Endothelial cell of umbilical vein (primary cell): ENCODE measurements at regions not wholly inside any gene's neighbourhood (a gene's known extent, or its start where the extent isn't known, plus 50 kb on each side); places are given as distances from the start of the nearest gene placed in this dataset.

ENCODE experiments used
- BruUV-seq: library from RNA; stranded (reverse); fragments of 400-500 nt; replicated peaks from 2 replicates; lab custom pipeline; 2021; lab: Mats Ljungman, UMichigan
- CTCF ChIA-PET: fragments of 300-600, 350-600 bp; sonication (Branson Sonifier 250); formaldehyde crosslinking; loops from one replicate; lab custom pipeline; 2021; ENCODE audit warnings: antibody characterized with exemption, inconsistent platforms; lab: Charles Lee
- POLR2A ChIA-PET: fragments of 300-600, 350-600 bp; sonication (Branson Sonifier 250); formaldehyde crosslinking; loops from one replicate; lab custom pipeline; 2021; ENCODE audit warnings: antibody characterized with exemption, inconsistent platforms; lab: Charles Lee
- DNase-seq: peaks from one replicate; pipeline ENCODE4 v3.0.0-alpha.2; 2011; ENCODE audit warnings: low read depth, low spot score
- FAIRE-seq: peaks from 2 replicates; lab custom pipeline; 2011; peaks lifted over from hg19 to GRCh38; lab: Jason Lieb, UNC
- H2AFZ ChIP-seq: 2 replicates; pipeline ENCODE4 v1.6.0; 2012; ENCODE audit warnings: low read depth, low read length, control low read depth, inconsistent platforms
- H3K27ac ChIP-seq: 2 replicates; pipeline ENCODE4 v1.5.1; 2011; ENCODE audit warnings: low read depth, mild to moderate bottlenecking, control low read depth, low read length, moderate library complexity; ENCODE audit not compliant: insufficient read depth
- H3K27me3 ChIP-seq, 2 experiments: 2 replicates each; pipeline versions ENCODE4 v1.6.0 to v1.6.1; 2011; ENCODE audit warnings: low read length in 2 of 2, mixed read lengths in 1 of 2; ENCODE audit not compliant: control insufficient read depth in 2 of 2, insufficient read depth in 2 of 2
- H3K36me3 ChIP-seq, 2 experiments: 2 replicates in 1 of 2; 3 replicates in 1 of 2; pipeline ENCODE4 v1.5.1; 2011; ENCODE audit warnings: low read length in 2 of 2, mild to moderate bottlenecking in 1 of 2, moderate library complexity in 1 of 2; ENCODE audit not compliant: control insufficient read depth in 2 of 2, insufficient read depth in 2 of 2; ENCODE audit errors: extremely low read depth in 1 of 2
- H3K4me1 ChIP-seq: 3 replicates; pipeline ENCODE4 v1.5.1; 2011; ENCODE audit warnings: mild to moderate bottlenecking, low read length; ENCODE audit not compliant: control insufficient read depth, insufficient read depth; ENCODE audit errors: extremely low read depth
- H3K4me2 ChIP-seq: 2 replicates; pipeline ENCODE4 v1.6.1; 2011; ENCODE audit warnings: low read length, control low read depth, mixed read lengths; ENCODE audit not compliant: insufficient read depth
- H3K4me3 ChIP-seq, 3 experiments: fragments of 200-600 bp in 1 of 3; sonication (generic), shearing (Covaris generic) in 1 of 3; replicated peaks in 1 of 3; 2 replicates each; pipeline ENCODE4 v1.5.1; 2011 to 2016; ENCODE audit warnings: control low read depth in 3 of 3, low read length in 3 of 3, mild to moderate bottlenecking in 2 of 3, inconsistent platforms in 1 of 3, low read depth in 1 of 3, moderate library complexity in 1 of 3; ENCODE audit not compliant: insufficient read depth in 1 of 3
- H3K79me2 ChIP-seq: 2 replicates; pipeline ENCODE4 v1.6.0; 2012; ENCODE audit warnings: low read length, inconsistent platforms; ENCODE audit not compliant: control insufficient read depth, insufficient read depth
- H3K9ac ChIP-seq: replicated peaks from 2 replicates; pipeline ENCODE3; 2011; ENCODE audit warnings: low read length, control low read depth; ENCODE audit not compliant: insufficient read depth; ENCODE audit errors: extremely low read depth
- H3K9me1 ChIP-seq: replicated peaks from 3 replicates; pipeline ENCODE4 v1.6.0; 2011; ENCODE audit warnings: mild to moderate bottlenecking, low read length; ENCODE audit not compliant: control insufficient read depth, insufficient read depth; ENCODE audit errors: extremely low read depth
- H3K9me3 ChIP-seq: replicated peaks from 2 replicates; pipeline ENCODE4 v1.5.1; 2012; ENCODE audit warnings: low read length, inconsistent platforms; ENCODE audit not compliant: control insufficient read depth, insufficient read depth
- H4K20me1 ChIP-seq: replicated peaks from 2 replicates; pipeline ENCODE3; 2011; ENCODE audit warnings: mild to moderate bottlenecking, low read length; ENCODE audit not compliant: control insufficient read depth, insufficient read depth; ENCODE audit errors: extremely low read depth
- CTCF ChIP-seq, 2 donors: IDR thresholded peaks; 1 replicate in 1 of 2; 2 replicates in 1 of 2; pipeline ENCODE4 v1.5.1; 2011; ENCODE audit warnings: low read length in 2 of 2, mild to moderate bottlenecking in 2 of 2, moderate library complexity in 2 of 2, control low read depth in 1 of 2, inconsistent platforms in 1 of 2, low read depth in 1 of 2; ENCODE audit not compliant: insufficient read depth in 1 of 2; ENCODE audit errors: extremely low read depth in 1 of 2
- EZH2 ChIP-seq: IDR thresholded peaks from 2 replicates; pipeline ENCODE4 v1.6.1; 2012; ENCODE audit warnings: borderline replicate concordance, low read depth, mild to moderate bottlenecking, moderate library complexity, low read length, inconsistent platforms; ENCODE audit not compliant: severe bottlenecking
- FOS ChIP-seq: IDR thresholded peaks from 2 replicates; pipeline ENCODE4 v1.6.1; 2011; ENCODE audit warnings: mild to moderate bottlenecking, low read length, moderate library complexity, borderline replicate concordance; ENCODE audit not compliant: insufficient read depth
- GATA2 ChIP-seq: IDR thresholded peaks from 2 replicates; pipeline ENCODE4 v1.7.0; 2011; ENCODE audit warnings: low read depth, mild to moderate bottlenecking, moderate library complexity, mixed read lengths, low read length; ENCODE audit not compliant: insufficient read length, insufficient read depth
- JUN ChIP-seq: IDR thresholded peaks from 2 replicates; pipeline ENCODE4 v1.6.1; 2011; ENCODE audit warnings: borderline replicate concordance, low read depth; ENCODE audit not compliant: insufficient read length, insufficient read depth
- MYC ChIP-seq: IDR thresholded peaks from one replicate; pipeline ENCODE4 v1.6.1; 2011; ENCODE audit warnings: mild to moderate bottlenecking, low read depth, low read length
- POLR2AphosphoS5 ChIP-seq: IDR thresholded peaks from 2 replicates; pipeline ENCODE4 v1.6.1; 2012; ENCODE audit warnings: low read depth, mild to moderate bottlenecking, control low read depth, low read length, moderate library complexity; ENCODE audit not compliant: insufficient read depth
- dilution Hi-C: fragments of 300-500 bp; cut with MboI; formaldehyde crosslinking; loops from one replicate; pipeline ENCODE4 v1.15.0; 2019; ENCODE audit warnings: low sequenced_read_pairs; ENCODE audit not compliant: extremely low pct_ligation_motif_present
- intact Hi-C: fragments of 100-400 bp; cut with micrococcal nuclease; formaldehyde crosslinking; loops from one replicate; pipeline ENCODE4 v1.10.0; 2022

- no peaks in the 10 kb centered on the region for H3K27me3 ChIP-seq
- peaks cover 2% of the 10 kb centered on the region for H3K9me3 ChIP-seq
- POLR2A ChIA-PET = no interaction called here
- no peaks in the 10 kb centered on the region for H3K36me3 ChIP-seq
- H2AFZ ChIP-seq = no peak overlapping the region
- H3K4me2 ChIP-seq = no peak overlapping the region
- FAIRE-seq = no peak
- H3K4me1 ChIP-seq = no peaks in the 10 kb centered on the region
- CTCF ChIA-PET = no interaction called here
- dilution Hi-C loops (no loop called here), intact Hi-C loops (no loop called here)
- no peak for TF ChIP-seq FOS
- TF ChIP-seq GATA2 = no peak
- no peak for TF ChIP-seq CTCF (IDR thresholded peaks at IDR 0.05; ENCODE audit: extremely low read depth in 1 of 2, insufficient read depth in 1 of 2, low read depth in 1 of 2, low read length in 2 of 2)
- TF ChIP-seq JUN = no peak
- no peak for TF ChIP-seq MYC
- H4K20me1 ChIP-seq = no peaks in the 10 kb centered on the region
- no peak overlapping the region for H3K9ac ChIP-seq
- no TSS peak for BruUV-seq
- H3K9me1 ChIP-seq = no peaks in the 10 kb centered on the region
- H3K27ac ChIP-seq = no peak overlapping the region
- H3K4me3 ChIP-seq = no peak overlapping the region
- DNase-seq = no peak
- no peaks in the 10 kb centered on the region for H3K79me2 ChIP-seq
Observed at GRCh38 chr2:208638059-208638458, 231.5 kb downstream of the PTH2R start.

GRCh38 chr2:208642125-208642779 lies 235.7 kb downstream of the PTH2R start:
- CTCF ChIA-PET = no interaction called here
- Histone ChIP-seq H3K9ac (no peak overlapping the region), H2AFZ (no peak overlapping the region), H3K4me1 (no peaks in the 10 kb centered on the region), H3K27ac (no peak overlapping the region), H3K27me3 (no peaks in the 10 kb centered on the region), H3K4me2 (no peak overlapping the region), H3K79me2 (no peaks in the 10 kb centered on the region), H3K9me3 (peaks cover 2% of the 10 kb centered on the region), H3K9me1 (no peaks in the 10 kb centered on the region), H4K20me1 (no peaks in the 10 kb centered on the region), H3K4me3 (no peak overlapping the region), H3K36me3 (no peaks in the 10 kb centered on the region)
- TF ChIP-seq CTCF (IDR thresholded peaks at IDR 0.05; ENCODE audit: extremely low read depth in 1 of 2, insufficient read depth in 1 of 2, low read depth in 1 of 2, low read length in 2 of 2) (no peak), POLR2AphosphoS5 (no peak), EZH2 (no peak), FOS (no peak)
- intact Hi-C loops (no loop called here), dilution Hi-C loops (no loop called here)
- no TSS peak for BruUV-seq
- no peak for FAIRE-seq
- POLR2A ChIA-PET = no interaction called here
- DNase-seq = no peak
